Stomach (tissue), 8 donors: ENCODE measurements at regions not wholly inside any gene's neighbourhood (a gene's known extent, or its start where the extent isn't known, plus 50 kb on each side); places are given as distances from the start of the nearest gene placed in this dataset.
A peak's percentile ranks its signal among the peaks of the same experiment; 100 is the strongest.

Experiments used
- DNase-seq, 2 donors: peaks; one replicate each; pipeline versions ENCODE4 v3.0.0 to v3.0.0-alpha.2; 2013 to 2019
- H3K27ac ChIP-seq, 5 donors: fragments of 200-600 bp in 4 of 5; sonication (generic) in 4 of 5; one replicate each; pipeline ENCODE4 v1.5.1; 2013 to 2019; ENCODE audit warnings: mild to moderate bottlenecking in 1 of 5, moderate library complexity in 1 of 5
- H3K27me3 ChIP-seq, 3 donors: fragments of 200-600 bp; sonication (generic); one replicate each; pipeline ENCODE4 v1.5.1; 2017 to 2019; ENCODE audit warnings: mixed run types in 1 of 3
- H3K36me3 ChIP-seq, 4 donors: fragments of 200-600 bp; sonication (generic); 1 replicate in 3 of 4; 2 replicates in 1 of 4; pipeline ENCODE4 v1.5.1; 2016 to 2019
- H3K4me1 ChIP-seq, 4 donors: fragments of 200-600 bp; sonication (generic); one replicate each; pipeline ENCODE4 v1.5.1; 2016 to 2019
- H3K4me3 ChIP-seq, 4 donors: fragments of 200-600 bp; sonication (generic) in 3 of 4; one replicate each; pipeline ENCODE4 v1.5.1; 2016 to 2019; ENCODE audit warnings: mild to moderate bottlenecking in 1 of 4
- H3K9me3 ChIP-seq, 4 donors: fragments of 200-600 bp; sonication (generic); one replicate each; pipeline ENCODE4 v1.5.1; 2016 to 2019
- EP300 ChIP-seq: sonication (generic); formaldehyde crosslinking; IDR thresholded peaks from one replicate; pipeline ENCODE4 v1.6.1; 2017; ENCODE audit warnings: antibody characterized with exemption
- POLR2A ChIP-seq, 4 donors: fragments of 450-650 bp; IDR thresholded peaks; one replicate each; pipeline ENCODE4 v1.6.1; 2016; ENCODE audit warnings: antibody characterized with exemption in 4 of 4, control low read depth in 2 of 4, mild to moderate bottlenecking in 1 of 4, moderate library complexity in 1 of 4
- POLR2AphosphoS5 ChIP-seq, 3 donors: sonication (generic); formaldehyde crosslinking; IDR thresholded peaks; one replicate each; pipeline ENCODE4 v1.6.1; 2016; ENCODE audit warnings: antibody characterized with exemption in 3 of 3
- WGBS, 5 donors: extraction: QIAGEN DNeasy Blood & Tissue Kit in 3 of 5; methylation state at CpG; one replicate each; pipeline versions ENCODE4 v1.1.5 to v1.1.7; 2013 to 2018; 5-methylcytosine and 5-hydroxymethylcytosine counted together
- intact Hi-C: fragments of 100-400 bp; cut with DNase I; formaldehyde crosslinking; loops from one replicate; pipeline ENCODE4 v1.15.1; 2023; ENCODE audit warnings: low total_unique reads
- TF ChIP-seq, protein P1 (sequence below), 7 experiments: fragments of 450-650 bp in 4 of 7; fragments of 200-600 bp in 3 of 7; sonication (generic) in 3 of 7; IDR thresholded peaks; one replicate each; pipeline ENCODE4 v1.5.1; 2016 to 2019; ENCODE audit warnings: antibody characterized with exemption in 7 of 7, control low read depth in 2 of 7, mild to moderate bottlenecking in 1 of 7
- donor health status: healthy with polysubstance abuse.
- donor health status: Bipolar disorder and iron deficiency.
- donor health status: healthy.

GRCh38 chr9:105900123-105900522, 205.8 kb downstream of the TMEM38B start:
- WGBS, 5 donors: 58 to 74% (median 69%) methylated on average over 5 of the region's 5 CpGs
- H3K4me1 ChIP-seq: no peaks in the 10 kb centered on the region
- no peak for TF ChIP-seq POLR2AphosphoS5 (IDR thresholded peaks at IDR 0.05)
- TF ChIP-seq POLR2A (IDR thresholded peaks at IDR 0.05): no peak
- no peak for TF ChIP-seq EP300
- TF ChIP-seq, protein P1, sequence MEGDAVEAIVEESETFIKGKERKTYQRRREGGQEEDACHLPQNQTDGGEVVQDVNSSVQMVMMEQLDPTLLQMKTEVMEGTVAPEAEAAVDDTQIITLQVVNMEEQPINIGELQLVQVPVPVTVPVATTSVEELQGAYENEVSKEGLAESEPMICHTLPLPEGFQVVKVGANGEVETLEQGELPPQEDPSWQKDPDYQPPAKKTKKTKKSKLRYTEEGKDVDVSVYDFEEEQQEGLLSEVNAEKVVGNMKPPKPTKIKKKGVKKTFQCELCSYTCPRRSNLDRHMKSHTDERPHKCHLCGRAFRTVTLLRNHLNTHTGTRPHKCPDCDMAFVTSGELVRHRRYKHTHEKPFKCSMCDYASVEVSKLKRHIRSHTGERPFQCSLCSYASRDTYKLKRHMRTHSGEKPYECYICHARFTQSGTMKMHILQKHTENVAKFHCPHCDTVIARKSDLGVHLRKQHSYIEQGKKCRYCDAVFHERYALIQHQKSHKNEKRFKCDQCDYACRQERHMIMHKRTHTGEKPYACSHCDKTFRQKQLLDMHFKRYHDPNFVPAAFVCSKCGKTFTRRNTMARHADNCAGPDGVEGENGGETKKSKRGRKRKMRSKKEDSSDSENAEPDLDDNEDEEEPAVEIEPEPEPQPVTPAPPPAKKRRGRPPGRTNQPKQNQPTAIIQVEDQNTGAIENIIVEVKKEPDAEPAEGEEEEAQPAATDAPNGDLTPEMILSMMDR (IDR thresholded peaks at IDR 0.05): no peak
- peaks cover 0 to 5% (median 0%) of the 10 kb centered on the region in 4 donors for H3K9me3 ChIP-seq
- H3K4me3 ChIP-seq: no peak overlapping the region
- H3K27me3 ChIP-seq: no peaks in the 10 kb centered on the region
- H3K36me3 ChIP-seq: no peaks in the 10 kb centered on the region
- DNase-seq: no peak
- intact Hi-C loops: no loop called here
- H3K27ac ChIP-seq: no peak overlapping the region

- 13 to 25% (median 18%) methylated on average over 3 to 4 of the region's 4 CpGs for WGBS, 5 donors
- intact Hi-C loops: no loop called here
These were observed 207.3 kb downstream of the TMEM38B start for GRCh38 chr9:105901514-105902109.

GRCh38 chr9:105908069-105908468, 213.7 kb downstream of the TMEM38B start:
- TF ChIP-seq EP300: no peak
- TF ChIP-seq POLR2AphosphoS5 (IDR thresholded peaks at IDR 0.05): no peak
- TF ChIP-seq, protein P1 (IDR thresholded peaks at IDR 0.05): no peak
- TF ChIP-seq POLR2A (IDR thresholded peaks at IDR 0.05): no peak
- WGBS, 5 donors: 82 to 97% (median 91%) methylated on average over 2 of the region's 2 CpGs
- H3K27me3 ChIP-seq: no peaks in the 10 kb centered on the region
- no peak overlapping the region for H3K27ac ChIP-seq
- intact Hi-C loops: no loop called here
- DNase-seq: no peak
- H3K4me3 ChIP-seq: no peak overlapping the region
- H3K9me3 ChIP-seq: no peaks in the 10 kb centered on the region
- H3K36me3 ChIP-seq: no peaks in the 10 kb centered on the region
- peaks cover 0 to 9% (median 0%) of the 10 kb centered on the region in 4 donors for H3K4me1 ChIP-seq

More at GRCh38 chr9:105901514-105902109, 207.3 kb downstream of the TMEM38B start:
- Histone ChIP-seq H3K9me3 (no peaks in the 10 kb centered on the region), H3K27me3 (no peaks in the 10 kb centered on the region), H3K4me3 (no peak overlapping the region), H3K36me3 (no peaks in the 10 kb centered on the region), H3K4me1 (no peaks in the 10 kb centered on the region), H3K27ac (no peak overlapping the region)
- peak in 1 of 2 donors; percentile 81 for DNase-seq
- TF ChIP-seq POLR2AphosphoS5 (IDR thresholded peaks at IDR 0.05): no peak
- TF ChIP-seq, protein P1 (IDR thresholded peaks at IDR 0.05): peak in 3 of 7 experiments; percentile 13 to 48 (median 13)

DNA sequence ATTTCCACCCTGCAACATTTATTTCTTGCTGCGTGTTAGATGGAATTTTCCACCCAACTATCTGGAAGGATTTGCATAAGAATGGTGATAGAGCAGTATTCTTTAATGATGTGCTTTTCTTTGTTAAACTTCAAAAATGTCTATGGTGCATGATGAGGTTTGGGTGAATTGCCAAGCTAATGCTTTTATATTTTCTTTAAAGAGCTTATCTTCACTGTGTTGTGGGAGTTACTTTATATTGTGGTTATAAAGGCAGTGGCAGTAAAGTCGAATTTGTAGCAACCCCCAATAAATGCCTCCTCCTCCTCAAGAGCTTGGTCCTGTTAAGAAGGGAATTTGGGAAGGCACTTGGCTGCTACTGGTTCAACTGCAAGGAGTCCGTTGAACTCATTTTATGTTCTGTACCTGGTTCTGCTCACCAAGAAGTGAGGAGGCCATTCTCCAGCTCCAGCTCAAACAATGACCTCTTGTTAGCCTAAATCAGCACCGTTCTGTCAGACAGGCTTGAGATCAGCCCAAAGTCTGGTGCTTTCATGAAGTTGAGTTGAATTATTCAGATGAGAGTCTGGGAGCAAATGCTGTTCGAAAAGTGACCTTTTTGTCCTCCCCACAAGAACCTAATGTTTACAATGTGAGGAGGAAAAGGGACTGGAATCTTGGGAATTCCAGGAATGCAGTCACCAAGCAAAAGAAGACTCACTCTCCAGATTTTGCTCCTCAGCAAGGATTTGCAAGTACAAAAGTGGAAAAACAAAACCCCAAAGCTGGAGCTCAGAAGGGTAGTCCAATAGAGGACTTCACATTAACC, 217.0 kb downstream of the TMEM38B start:
- TF ChIP-seq POLR2A (IDR thresholded peaks at IDR 0.05): no peak
- TF ChIP-seq POLR2AphosphoS5 (IDR thresholded peaks at IDR 0.05): no peak
- TF ChIP-seq, protein P1 (IDR thresholded peaks at IDR 0.05): no peak
- no peak for TF ChIP-seq EP300
- no peak for DNase-seq
- Histone ChIP-seq H3K36me3 (no peaks in the 10 kb centered on the region), H3K4me3 (no peak overlapping the region), H3K27me3 (no peaks in the 10 kb centered on the region), H3K4me1 (peaks cover 0 to 9% (median 0%) of the 10 kb centered on the region in 4 donors), H3K9me3 (no peaks in the 10 kb centered on the region), H3K27ac (no peak overlapping the region)
- intact Hi-C loops: no loop called here
- 29 to 41% (median 34%) methylated on average over 4 to 5 of the region's 5 CpGs for WGBS, 5 donors
